ENCODE measurements at regions not wholly inside any gene's neighbourhood (a gene's known extent, or its start where the extent isn't known, plus 50 kb on each side); places are given as distances from the start of the nearest gene placed in this dataset.

DNA sequence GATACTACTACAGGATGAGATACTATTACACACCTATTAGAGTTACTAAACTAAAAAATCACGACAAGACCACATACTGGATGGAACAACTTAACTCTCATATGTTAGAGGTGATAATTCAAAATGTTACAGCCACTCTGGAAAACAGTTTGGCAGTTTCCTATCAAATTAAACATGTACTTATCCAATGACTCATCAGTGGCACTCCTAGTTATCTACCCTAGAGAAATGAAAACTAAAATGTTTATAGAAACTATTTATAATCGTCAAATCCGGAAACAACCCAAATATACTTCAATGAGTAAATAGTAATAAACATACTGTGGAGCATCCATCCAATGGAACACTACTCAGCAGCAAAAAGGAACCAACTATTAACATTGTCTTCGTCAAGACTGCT lies 137.0 kb upstream of the RBBP8 start:
- Histone ChIP-seq H3K4me3 (ENCODE audit: low read length) (no peak overlapping the region), H3K27me3 (ENCODE audit: control insufficient read depth, low read length) (no peaks in the 10 kb centered on the region; the same call in 1 of the 2 replicates), H3K79me2 (ENCODE audit: control insufficient read depth, low read length) (no peaks in the 10 kb centered on the region), H3K27ac (ENCODE audit: low read depth, low read length) (no peak overlapping the region), H3K4me1 (ENCODE audit: control insufficient read depth, low read length) (peaks cover 8% of the 10 kb centered on the region), H3K9me2 (replicated peaks; ENCODE audit: control insufficient read depth, low read length) (no peaks in the 10 kb centered on the region), H3K4me2 (ENCODE audit: low read length) (no peak overlapping the region), H4K20me1 (ENCODE audit: control insufficient read depth, insufficient read depth, low read depth, low read length) (no peaks in the 10 kb centered on the region), H3F3A (ENCODE audit: control insufficient read depth, insufficient read depth) (no peaks in the 10 kb centered on the region), H3K9me3 (ENCODE audit: control insufficient read depth, insufficient read depth, low read length) (no peaks in the 10 kb centered on the region), H3K36me3 (ENCODE audit: control insufficient read depth, low read length) (no peaks in the 10 kb centered on the region)
- TF ChIP-seq EZH2phosphoT487 (IDR thresholded peaks at IDR 0.05; ENCODE audit: borderline replicate concordance, low read length) = no peak
- TF ChIP-seq, protein P1, sequence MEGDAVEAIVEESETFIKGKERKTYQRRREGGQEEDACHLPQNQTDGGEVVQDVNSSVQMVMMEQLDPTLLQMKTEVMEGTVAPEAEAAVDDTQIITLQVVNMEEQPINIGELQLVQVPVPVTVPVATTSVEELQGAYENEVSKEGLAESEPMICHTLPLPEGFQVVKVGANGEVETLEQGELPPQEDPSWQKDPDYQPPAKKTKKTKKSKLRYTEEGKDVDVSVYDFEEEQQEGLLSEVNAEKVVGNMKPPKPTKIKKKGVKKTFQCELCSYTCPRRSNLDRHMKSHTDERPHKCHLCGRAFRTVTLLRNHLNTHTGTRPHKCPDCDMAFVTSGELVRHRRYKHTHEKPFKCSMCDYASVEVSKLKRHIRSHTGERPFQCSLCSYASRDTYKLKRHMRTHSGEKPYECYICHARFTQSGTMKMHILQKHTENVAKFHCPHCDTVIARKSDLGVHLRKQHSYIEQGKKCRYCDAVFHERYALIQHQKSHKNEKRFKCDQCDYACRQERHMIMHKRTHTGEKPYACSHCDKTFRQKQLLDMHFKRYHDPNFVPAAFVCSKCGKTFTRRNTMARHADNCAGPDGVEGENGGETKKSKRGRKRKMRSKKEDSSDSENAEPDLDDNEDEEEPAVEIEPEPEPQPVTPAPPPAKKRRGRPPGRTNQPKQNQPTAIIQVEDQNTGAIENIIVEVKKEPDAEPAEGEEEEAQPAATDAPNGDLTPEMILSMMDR (IDR thresholded peaks at IDR 0.05; ENCODE audit: low read depth, low read length, poor library complexity, severe bottlenecking) = no peak

DNA sequence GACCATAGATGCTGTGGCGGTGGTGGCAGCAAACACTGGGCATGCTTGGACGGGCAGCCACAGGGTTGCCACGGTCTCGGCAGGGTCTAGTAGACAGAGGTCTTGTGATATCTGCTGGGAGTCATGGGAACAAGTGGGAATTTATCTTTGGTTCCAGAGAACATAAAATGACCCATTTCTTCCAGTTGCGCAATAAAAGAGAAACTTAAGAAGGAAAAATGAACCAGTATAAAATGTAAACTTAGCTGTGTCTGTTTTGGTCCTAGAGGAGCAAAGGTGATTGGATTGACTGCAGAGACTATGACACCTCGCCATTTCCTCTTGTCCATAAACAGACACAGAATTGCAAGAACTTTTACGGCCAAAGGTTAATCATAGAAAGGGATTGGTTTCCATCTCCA lies 132.6 kb upstream of the RBBP8 start:
- H3F3A ChIP-seq (ENCODE audit: control insufficient read depth, insufficient read depth) = no peaks in the 10 kb centered on the region
- no peak overlapping the region for H3K27ac ChIP-seq (ENCODE audit: low read depth, low read length)
- no peak overlapping the region for H3K4me2 ChIP-seq (ENCODE audit: low read length)

DNA sequence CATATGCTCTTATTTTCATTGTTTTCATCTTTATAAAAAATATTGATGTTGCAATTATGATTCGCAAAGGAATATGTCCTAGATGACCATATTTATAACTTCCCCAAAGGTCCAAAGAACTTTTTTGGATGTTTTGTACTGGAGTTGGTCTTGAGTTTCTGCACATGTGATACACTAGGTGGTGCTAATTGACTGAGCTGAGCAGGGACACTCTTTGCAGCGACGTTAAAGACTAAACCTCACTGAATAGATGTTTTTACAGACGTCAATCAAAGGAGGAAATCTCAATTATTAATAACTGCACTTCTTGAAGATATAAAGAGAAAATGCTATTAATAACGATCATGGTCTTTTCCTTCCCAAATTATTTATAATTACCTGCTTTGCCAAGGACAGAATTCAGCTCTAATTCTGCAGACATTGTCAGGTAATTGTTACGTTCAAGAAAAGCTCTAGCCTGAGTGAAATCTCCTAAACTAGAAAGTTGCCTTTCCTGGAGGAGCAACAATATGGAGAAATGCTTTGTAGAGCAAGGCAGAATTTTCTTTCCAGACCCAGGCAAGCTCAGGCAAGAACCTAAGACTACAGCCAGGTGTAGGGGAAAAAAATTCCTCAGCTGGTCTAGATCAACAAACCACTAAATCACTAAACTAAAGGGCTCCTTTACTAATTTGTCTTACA lies 119.3 kb upstream of the RBBP8 start:
- peaks cover 21% of the 10 kb centered on the region for H3K27me3 ChIP-seq (ENCODE audit: control insufficient read depth, low read length)
- H3K9me3 ChIP-seq (ENCODE audit: control insufficient read depth, insufficient read depth, low read length) = no peaks in the 10 kb centered on the region
- no peaks in the 10 kb centered on the region for H4K20me1 ChIP-seq (ENCODE audit: control insufficient read depth, insufficient read depth, low read depth, low read length)
- no peaks in the 10 kb centered on the region for H3K36me3 ChIP-seq (ENCODE audit: control insufficient read depth, low read length)
- no peaks in the 10 kb centered on the region for H3K79me2 ChIP-seq (ENCODE audit: control insufficient read depth, low read length)
- H3K4me3 ChIP-seq (ENCODE audit: low read length) = no peak overlapping the region
- H3K9me2 ChIP-seq (replicated peaks; ENCODE audit: control insufficient read depth, low read length) = no peaks in the 10 kb centered on the region
- TF ChIP-seq, protein P1 (IDR thresholded peaks at IDR 0.05; ENCODE audit: low read depth, low read length, poor library complexity, severe bottlenecking) = peak; percentile 49
- no peak for TF ChIP-seq EZH2phosphoT487 (IDR thresholded peaks at IDR 0.05; ENCODE audit: borderline replicate concordance, low read length)
- H3K4me2 ChIP-seq (ENCODE audit: low read length) = no peak overlapping the region
- H3K27ac ChIP-seq (ENCODE audit: low read depth, low read length) = no peak overlapping the region
- H3F3A ChIP-seq (ENCODE audit: control insufficient read depth, insufficient read depth) = no peaks in the 10 kb centered on the region
- H3K4me1 ChIP-seq (ENCODE audit: control insufficient read depth, low read length) = no peaks in the 10 kb centered on the region

More for the DNA sequence above, 132.6 kb upstream of the RBBP8 start:
- Histone ChIP-seq H3K9me2 (replicated peaks; ENCODE audit: control insufficient read depth, low read length) (no peaks in the 10 kb centered on the region), H3K36me3 (ENCODE audit: control insufficient read depth, low read length) (no peaks in the 10 kb centered on the region), H4K20me1 (ENCODE audit: control insufficient read depth, insufficient read depth, low read depth, low read length) (no peaks in the 10 kb centered on the region), H3K79me2 (ENCODE audit: control insufficient read depth, low read length) (no peaks in the 10 kb centered on the region), H3K4me3 (ENCODE audit: low read length) (no peak overlapping the region), H3K9me3 (ENCODE audit: control insufficient read depth, insufficient read depth, low read length) (no peaks in the 10 kb centered on the region), H3K4me1 (ENCODE audit: control insufficient read depth, low read length) (peaks cover 6% of the 10 kb centered on the region), H3K27me3 (ENCODE audit: control insufficient read depth, low read length) (no peaks in the 10 kb centered on the region; the same call in 1 of the 2 replicates)
- TF ChIP-seq EZH2phosphoT487 (IDR thresholded peaks at IDR 0.05; ENCODE audit: borderline replicate concordance, low read length) = no peak
- TF ChIP-seq, protein P1 (IDR thresholded peaks at IDR 0.05; ENCODE audit: low read depth, low read length, poor library complexity, severe bottlenecking) = no peak

Data from DOHH2 (cell line).